OCI-LY3 (cell line): ENCODE measurements at regions not wholly inside any gene's neighbourhood (a gene's known extent, or its start where the extent isn't known, plus 50 kb on each side); places are given as distances from the start of the nearest gene placed in this dataset.

ENCODE experiments used
- CTCF ChIP-seq: fragments of 200-600, 300-600 bp; sonication (generic); IDR thresholded peaks from 2 replicates; pipeline ENCODE4 v1.5.1; 2014; ENCODE audit warnings: antibody characterized with exemption, low read length, low read depth
- EZH2phosphoT487 ChIP-seq: fragments of 200-600 bp; shearing (Covaris generic); IDR thresholded peaks from 2 replicates; pipeline ENCODE4 v1.6.1; 2018; ENCODE audit warnings: antibody characterized with exemption, mixed run types, low read depth

GRCh38 chr19:33910922-33911321 lies 114.3 kb downstream of the KCTD15 start:
- no peak for TF ChIP-seq CTCF
- TF ChIP-seq EZH2phosphoT487: no peak
